Renal cortical epithelial cell (primary cell): ENCODE measurements at regions not wholly inside any gene's neighbourhood (a gene's known extent, or its start where the extent isn't known, plus 50 kb on each side); places are given as distances from the start of the nearest gene placed in this dataset.
"Not testable (repeated sequence)": the region's sequence is repeated elsewhere in the genome, so short reads cannot be mapped to it uniquely, and the experiment has no call there.

Experiments used
- DNase-seq: peaks from one replicate; pipeline ENCODE4 v3.0.0-alpha.2; 2011; ENCODE audit warnings: low read depth

GRCh38 chr5:7214906-7215416 lies 181.0 kb upstream of the ADCY2 start:
- no peak for DNase-seq

DNA sequence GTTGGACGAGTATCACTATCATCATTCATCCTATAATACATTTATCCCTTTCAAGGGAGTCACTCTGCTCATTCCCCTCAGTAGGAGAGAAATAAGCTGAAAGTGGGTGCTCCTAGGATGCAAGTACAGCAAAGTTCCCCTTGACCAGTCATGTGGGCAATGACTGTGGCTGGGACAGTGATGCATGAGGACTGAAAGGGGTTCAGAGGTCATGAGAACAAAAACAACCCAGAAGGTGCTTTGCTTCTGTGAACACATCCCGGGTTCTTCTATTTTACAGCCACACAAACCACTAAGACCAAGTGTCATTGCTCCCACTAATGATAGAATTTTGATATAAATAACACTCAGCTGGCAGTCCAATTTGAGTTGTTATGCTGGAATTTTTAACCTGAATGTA lies 177.8 kb upstream of the ADCY2 start:
- DNase-seq: no peak

- DNase-seq: no peak
Measured at GRCh38 chr5:7220156-7220555, 175.8 kb upstream of the ADCY2 start.

- DNase-seq: no peak
Measured at GRCh38 chr5:7221041-7221440, 174.9 kb upstream of the ADCY2 start.

- no peak for DNase-seq
Measured at GRCh38 chr5:7225826-7226225, 170.1 kb upstream of the ADCY2 start.

DNA sequence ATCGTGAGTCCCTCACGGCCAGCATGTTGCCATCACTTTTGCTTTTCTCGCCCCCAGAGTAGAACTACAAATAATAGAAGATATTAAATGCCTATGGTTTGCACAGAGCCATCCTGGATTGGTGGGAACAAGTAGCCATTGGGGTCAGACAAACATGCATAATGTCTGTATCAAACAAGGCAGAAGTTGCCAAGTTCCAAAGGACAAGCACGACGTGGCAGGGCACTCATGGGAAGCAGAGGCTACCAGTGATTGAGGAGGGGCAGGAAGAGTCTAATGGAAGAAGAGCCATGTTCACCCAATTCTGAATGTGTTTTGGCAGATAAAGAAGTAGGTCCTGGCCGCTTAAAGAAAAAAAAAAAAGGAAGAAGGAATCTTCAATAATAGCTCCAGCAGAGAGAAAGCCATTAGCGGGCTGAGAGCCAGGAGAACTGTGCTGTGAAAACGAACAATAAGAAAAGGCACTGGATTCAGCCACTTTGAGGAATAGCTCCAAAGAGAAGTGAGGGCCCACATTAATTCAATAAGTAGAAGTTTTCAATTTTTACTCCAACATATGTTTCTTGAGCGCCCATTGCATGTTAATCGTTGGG lies 153.7 kb upstream of the ADCY2 start:
- no peak for DNase-seq

DNA sequence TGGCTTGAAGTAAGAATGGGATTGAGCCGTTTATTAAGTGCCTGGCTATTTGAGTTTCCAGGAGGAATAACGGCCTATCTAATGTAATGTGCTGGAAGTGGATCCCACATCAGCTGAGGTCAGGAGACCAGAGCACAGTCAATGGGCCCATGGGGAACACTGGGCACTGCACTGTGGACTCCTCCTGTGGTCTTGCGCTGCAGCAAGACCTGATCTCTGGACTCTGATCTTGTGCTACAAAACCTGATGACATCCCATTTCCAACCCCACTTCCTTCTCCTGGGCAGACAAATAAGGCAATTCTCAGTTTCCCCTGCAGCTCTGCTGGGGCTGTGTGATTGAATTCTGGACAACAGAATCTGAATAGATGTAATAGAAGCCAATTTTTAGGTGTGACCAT lies 151.7 kb upstream of the ADCY2 start:
- no peak for DNase-seq

DNA sequence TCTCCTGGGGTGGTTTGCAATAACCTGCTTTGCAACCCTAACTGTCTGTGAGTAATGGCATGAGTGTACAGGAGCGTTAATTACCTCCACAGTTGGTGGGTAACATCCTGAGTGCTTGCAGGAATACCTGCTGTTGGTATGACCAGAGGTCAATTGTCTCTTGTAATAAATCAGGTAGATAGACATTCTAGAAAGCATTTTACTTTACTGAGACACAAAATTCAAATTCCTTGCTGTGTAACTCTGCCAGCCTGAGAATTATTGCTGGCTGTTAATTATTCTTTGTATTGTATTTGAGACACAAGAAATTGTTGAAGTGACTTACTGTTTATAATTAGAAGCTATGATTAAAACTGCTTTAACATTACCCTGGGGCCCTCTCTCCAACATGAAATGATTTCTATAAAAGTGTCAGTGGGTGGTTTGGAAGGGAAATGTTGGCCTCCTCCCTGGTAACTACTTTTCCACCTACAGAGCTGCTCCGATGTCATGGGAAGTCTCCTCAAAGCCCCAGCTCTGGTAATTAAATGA lies 150.8 kb upstream of the ADCY2 start:
- no peak for DNase-seq

DNA sequence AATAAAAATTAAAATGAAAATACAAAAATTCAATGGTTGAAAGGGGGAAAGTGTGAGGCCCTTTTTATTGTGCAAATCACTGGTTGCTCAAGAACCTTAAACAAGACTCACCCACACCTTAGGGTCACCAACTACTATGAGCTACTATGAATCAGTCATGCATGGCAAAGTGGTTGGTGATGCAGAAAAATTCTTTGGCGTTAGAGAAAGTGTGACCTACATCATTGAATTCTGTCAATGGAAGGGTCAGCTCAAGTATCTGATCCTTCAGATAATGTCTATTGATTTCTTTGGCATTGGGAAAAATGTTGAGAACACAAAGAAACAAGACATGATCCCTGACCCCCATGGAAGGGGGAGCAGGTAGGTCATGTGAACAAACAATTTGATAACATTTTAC lies 149.7 kb upstream of the ADCY2 start:
- peak; percentile 0 for DNase-seq

DNA sequence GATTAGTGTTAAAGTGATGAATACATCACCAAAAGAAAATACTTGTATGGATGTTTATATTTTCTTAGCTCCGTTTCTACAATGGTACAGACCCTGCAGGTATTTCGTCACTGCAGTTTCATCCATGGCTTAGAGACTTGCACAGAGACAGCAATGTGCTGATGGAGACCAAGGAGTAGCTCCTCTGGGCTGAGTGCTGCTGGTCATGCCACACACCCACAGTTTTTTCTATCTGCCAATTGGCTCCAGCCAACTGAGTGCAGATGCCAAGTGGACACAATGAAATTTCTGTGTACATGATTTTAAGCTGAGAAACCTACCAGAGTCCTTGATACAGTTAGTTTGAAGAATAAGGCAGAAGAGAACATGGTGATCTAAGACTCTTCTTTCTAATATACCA lies 145.9 kb upstream of the ADCY2 start:
- no peak for DNase-seq

GRCh38 chr5:7250611-7251010 lies 145.3 kb upstream of the ADCY2 start:
- no peak for DNase-seq

DNA sequence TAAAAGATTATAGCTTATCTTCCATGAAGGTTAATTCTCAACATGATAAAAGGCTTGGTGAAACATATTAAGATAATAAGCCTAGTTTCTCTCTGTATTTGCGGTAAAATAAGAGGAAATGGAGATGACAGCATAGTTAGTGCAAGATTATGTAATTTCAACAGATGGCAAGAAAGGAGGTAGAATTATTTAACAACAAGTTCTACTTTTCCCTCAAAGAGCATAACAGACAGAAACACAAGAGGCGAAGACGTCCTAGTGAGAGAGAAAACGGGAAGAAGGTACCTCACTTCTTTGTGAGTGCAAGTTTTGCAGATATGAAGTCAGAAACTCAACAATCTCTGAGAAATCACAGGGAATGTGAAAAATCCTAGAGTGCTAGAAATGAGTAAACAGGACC lies 144.8 kb upstream of the ADCY2 start:
- no peak for DNase-seq

GRCh38 chr5:7261049-7261448 lies 134.9 kb upstream of the ADCY2 start:
- peak; percentile 29 for DNase-seq

DNA sequence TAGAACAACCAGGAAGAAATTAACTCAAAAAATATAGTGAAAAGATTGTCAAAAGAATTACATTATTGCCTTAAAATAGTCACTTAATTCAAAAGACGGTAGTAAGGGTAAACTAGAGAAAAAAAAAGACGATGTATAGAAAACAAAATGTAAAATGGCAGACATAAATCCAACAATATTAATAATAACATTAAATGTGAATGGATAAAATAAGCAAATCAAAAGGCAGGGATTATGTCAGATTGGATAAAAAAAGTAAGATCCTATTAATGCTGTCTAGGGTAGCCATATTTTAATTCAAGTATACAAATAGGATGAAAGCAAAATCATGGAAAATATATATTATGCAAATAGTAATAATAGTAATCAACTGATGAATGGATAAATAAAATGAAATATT lies 134.0 kb upstream of the ADCY2 start:
- DNase-seq: no peak

DNA sequence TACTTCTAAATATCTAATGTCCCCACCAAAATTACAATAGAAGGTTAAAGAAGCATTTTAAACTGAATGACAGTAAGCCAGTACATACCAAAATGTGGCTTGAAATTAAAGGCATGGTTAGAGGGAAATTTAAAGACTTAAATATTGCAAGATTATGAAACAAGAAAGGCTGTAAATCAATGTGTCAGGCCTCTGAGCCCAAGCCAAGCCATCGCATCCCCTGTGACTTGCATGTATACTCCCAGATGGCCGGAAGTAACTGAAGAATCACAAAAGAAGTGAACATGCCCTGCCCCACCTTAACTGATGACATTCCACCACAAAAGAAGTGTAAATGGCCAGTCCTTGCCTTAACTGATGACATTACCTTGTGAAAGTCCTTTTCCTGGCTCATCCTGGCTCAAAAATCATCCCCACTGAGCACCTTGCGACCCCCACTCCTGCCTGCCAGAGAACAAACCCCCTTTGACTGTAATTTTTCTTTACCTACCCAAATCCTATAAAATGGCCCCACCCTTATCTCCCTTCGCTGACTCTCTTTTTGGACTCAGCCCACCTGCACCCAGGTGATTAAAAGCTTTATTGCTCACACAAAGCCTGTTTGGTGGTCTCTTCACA lies 132.4 kb upstream of the ADCY2 start:
- DNase-seq: not testable (repeated sequence)

- DNase-seq: not testable (repeated sequence)
Measured at GRCh38 chr5:7265776-7266175, 130.2 kb upstream of the ADCY2 start.

DNA sequence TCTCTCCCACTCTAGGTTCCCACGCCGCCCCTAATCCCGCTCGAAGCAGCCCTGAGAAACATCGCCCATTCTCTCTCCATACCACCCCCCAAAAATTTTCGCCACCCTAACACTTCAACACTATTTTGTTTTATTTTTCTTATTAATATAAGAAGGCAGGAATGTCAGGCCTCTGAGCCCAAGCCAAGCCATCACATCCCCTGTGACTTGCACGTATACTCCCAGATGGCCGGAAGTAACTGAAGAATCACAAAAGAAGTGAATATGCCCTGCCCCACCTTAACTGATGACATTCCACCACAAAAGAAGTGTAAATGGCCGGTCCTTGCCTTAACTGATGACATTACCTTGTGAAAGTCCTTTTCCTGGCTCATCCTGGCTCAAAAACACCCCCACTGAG lies 127.2 kb upstream of the ADCY2 start:
- DNase-seq: not testable (repeated sequence)

- DNase-seq: no peak
Measured at GRCh38 chr5:7269591-7270274, 126.2 kb upstream of the ADCY2 start.

- no peak for DNase-seq
Measured at GRCh38 chr5:7271435-7272084, 124.4 kb upstream of the ADCY2 start.

- DNase-seq: no peak
Measured at GRCh38 chr5:7272408-7272965, 123.5 kb upstream of the ADCY2 start.

DNA sequence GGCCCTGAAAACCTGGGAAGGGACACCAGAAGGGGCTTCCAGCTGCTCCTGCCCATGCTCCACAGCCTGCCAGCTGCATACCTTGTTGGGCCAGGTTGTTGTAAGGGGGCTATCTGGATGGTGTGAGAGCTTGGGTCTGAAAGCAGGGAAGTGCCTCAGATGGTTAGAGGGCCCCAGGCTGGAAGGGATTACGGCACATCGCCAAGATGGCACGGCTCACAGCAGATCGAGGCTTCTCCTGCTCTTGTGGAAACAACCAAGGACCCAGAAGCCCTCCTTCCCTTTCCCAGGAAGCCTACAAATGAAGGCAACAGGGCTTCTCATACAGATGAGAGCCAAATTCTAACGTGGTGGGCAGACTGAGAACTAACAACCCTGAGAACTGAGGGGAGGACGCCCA lies 121.7 kb upstream of the ADCY2 start:
- no peak for DNase-seq

DNA sequence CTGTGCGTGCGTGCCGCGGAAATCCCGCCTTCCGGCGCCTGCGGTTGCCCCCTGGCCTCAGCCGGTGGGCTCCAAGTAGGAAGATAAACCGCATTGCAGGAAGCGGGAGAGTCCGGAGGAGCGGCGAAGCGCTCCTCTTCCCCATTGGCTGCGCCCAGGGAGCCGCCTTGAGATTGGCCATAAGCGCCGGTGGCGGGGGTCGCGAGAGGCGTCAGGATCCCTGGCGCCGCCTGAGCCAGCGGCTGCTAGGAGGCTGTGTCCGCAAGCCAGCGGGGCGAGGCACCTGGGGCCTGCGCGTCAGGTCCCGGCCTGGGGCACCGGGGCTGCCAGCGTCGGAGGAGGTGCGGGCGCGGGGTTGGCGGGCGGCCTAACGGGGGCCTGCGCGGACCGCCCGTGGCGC lies 106.3 kb upstream of the ADCY2 start:
- DNase-seq: not testable (repeated sequence)
